ENCODE measurements at regions not wholly inside any gene's neighbourhood (a gene's known extent, or its start where the extent isn't known, plus 50 kb on each side); places are given as distances from the start of the nearest gene placed in this dataset.

GRCh38 chr1:29453502-29454240 lies 217.3 kb downstream of the PTPRU start:
- DNase-seq = peak in 1 of 2 experiments; percentile 14

- no peak for DNase-seq
These were observed 216.3 kb downstream of the PTPRU start for GRCh38 chr1:29452463-29453230.

GRCh38 chr1:29451368-29451892 lies 215.1 kb downstream of the PTPRU start:
- DNase-seq = no peak

- peak in 1 of 2 experiments; percentile 11 for DNase-seq
These were observed 214.3 kb downstream of the PTPRU start for GRCh38 chr1:29450591-29450990.

GRCh38 chr1:29448456-29449235 lies 212.3 kb downstream of the PTPRU start:
- DNase-seq = no peak

- DNase-seq = no peak
These were observed 211.0 kb downstream of the PTPRU start for GRCh38 chr1:29447368-29447767.

GRCh38 chr1:29444782-29445729 lies 208.7 kb downstream of the PTPRU start:
- no peak for DNase-seq

- DNase-seq = no peak
These were observed 207.9 kb downstream of the PTPRU start for GRCh38 chr1:29444081-29444715.

- no peak for DNase-seq
These were observed 205.8 kb downstream of the PTPRU start for GRCh38 chr1:29441916-29442668.

- DNase-seq = no peak
These were observed 203.3 kb downstream of the PTPRU start for GRCh38 chr1:29439615-29440014.

- DNase-seq = no peak
These were observed 202.7 kb downstream of the PTPRU start for GRCh38 chr1:29438991-29439390.

GRCh38 chr1:29437946-29438345 lies 201.6 kb downstream of the PTPRU start:
- DNase-seq = no peak

GRCh38 chr1:29436181-29436785 lies 200.0 kb downstream of the PTPRU start:
- DNase-seq = no peak

- DNase-seq = no peak
These were observed 197.5 kb downstream of the PTPRU start for GRCh38 chr1:29433830-29434229.

GRCh38 chr1:29431138-29431537 lies 194.8 kb downstream of the PTPRU start:
- no peak for DNase-seq

- no peak for DNase-seq
These were observed 193.3 kb downstream of the PTPRU start for GRCh38 chr1:29429656-29430055.

GRCh38 chr1:29428997-29429396 lies 192.7 kb downstream of the PTPRU start:
- DNase-seq = no peak

- DNase-seq = no peak
These were observed 191.9 kb downstream of the PTPRU start for GRCh38 chr1:29428280-29428615.

- no peak for DNase-seq
These were observed 191.4 kb downstream of the PTPRU start for GRCh38 chr1:29427614-29428279.
